Breast epithelium (tissue), 3 donors: ENCODE measurements at regions not wholly inside any gene's neighbourhood (a gene's known extent, or its start where the extent isn't known, plus 50 kb on each side); places are given as distances from the start of the nearest gene placed in this dataset.

ENCODE experiments used
- POLR2A ChIP-seq: fragments of 450-650 bp; IDR thresholded peaks from one replicate; pipeline ENCODE4 v1.6.1; 2016; ENCODE audit warnings: antibody characterized with exemption, mild to moderate bottlenecking, moderate library complexity
- TF ChIP-seq, protein P1 (sequence below), 3 donors: fragments of 450-650 bp; IDR thresholded peaks; one replicate each; pipeline ENCODE4 v1.5.1; 2016 to 2017; ENCODE audit warnings: antibody characterized with exemption in 3 of 3, mild to moderate bottlenecking in 3 of 3, moderate library complexity in 3 of 3

DNA sequence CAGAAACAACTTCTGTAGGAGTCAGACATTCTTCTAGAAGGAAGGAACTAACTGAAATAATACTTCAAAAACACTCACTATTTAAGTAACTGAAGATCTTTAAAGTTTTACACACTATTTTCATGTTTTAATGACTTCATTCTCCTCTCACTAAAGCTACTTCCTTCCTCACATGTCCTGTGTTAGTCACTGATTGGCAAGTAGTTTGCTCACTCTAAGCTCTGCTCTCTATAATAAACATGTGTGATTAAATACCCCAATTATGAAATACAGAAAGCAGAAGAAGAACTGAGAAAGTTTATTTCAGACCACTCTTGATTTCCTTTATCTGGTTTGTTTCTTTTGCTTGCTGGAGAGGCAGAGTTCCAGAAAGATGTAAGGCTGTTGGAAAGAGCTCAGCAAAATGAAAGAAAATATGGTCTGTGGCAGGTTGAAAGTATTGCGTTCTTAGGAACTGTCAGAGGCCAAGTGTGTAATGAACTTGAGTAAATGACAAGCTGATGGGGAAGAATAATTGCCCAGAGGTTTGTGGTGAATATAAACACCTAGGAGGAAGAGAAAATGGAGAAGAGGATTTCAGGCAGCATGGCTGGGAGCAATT is 522.0 kb upstream of the SEL1L start:
- TF ChIP-seq, protein P1, sequence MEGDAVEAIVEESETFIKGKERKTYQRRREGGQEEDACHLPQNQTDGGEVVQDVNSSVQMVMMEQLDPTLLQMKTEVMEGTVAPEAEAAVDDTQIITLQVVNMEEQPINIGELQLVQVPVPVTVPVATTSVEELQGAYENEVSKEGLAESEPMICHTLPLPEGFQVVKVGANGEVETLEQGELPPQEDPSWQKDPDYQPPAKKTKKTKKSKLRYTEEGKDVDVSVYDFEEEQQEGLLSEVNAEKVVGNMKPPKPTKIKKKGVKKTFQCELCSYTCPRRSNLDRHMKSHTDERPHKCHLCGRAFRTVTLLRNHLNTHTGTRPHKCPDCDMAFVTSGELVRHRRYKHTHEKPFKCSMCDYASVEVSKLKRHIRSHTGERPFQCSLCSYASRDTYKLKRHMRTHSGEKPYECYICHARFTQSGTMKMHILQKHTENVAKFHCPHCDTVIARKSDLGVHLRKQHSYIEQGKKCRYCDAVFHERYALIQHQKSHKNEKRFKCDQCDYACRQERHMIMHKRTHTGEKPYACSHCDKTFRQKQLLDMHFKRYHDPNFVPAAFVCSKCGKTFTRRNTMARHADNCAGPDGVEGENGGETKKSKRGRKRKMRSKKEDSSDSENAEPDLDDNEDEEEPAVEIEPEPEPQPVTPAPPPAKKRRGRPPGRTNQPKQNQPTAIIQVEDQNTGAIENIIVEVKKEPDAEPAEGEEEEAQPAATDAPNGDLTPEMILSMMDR (IDR thresholded peaks at IDR 0.05) = no peak
- TF ChIP-seq POLR2A = no peak
